ENCODE measurements at regions not wholly inside any gene's neighbourhood (a gene's known extent, or its start where the extent isn't known, plus 50 kb on each side); places are given as distances from the start of the nearest gene placed in this dataset.

DNA sequence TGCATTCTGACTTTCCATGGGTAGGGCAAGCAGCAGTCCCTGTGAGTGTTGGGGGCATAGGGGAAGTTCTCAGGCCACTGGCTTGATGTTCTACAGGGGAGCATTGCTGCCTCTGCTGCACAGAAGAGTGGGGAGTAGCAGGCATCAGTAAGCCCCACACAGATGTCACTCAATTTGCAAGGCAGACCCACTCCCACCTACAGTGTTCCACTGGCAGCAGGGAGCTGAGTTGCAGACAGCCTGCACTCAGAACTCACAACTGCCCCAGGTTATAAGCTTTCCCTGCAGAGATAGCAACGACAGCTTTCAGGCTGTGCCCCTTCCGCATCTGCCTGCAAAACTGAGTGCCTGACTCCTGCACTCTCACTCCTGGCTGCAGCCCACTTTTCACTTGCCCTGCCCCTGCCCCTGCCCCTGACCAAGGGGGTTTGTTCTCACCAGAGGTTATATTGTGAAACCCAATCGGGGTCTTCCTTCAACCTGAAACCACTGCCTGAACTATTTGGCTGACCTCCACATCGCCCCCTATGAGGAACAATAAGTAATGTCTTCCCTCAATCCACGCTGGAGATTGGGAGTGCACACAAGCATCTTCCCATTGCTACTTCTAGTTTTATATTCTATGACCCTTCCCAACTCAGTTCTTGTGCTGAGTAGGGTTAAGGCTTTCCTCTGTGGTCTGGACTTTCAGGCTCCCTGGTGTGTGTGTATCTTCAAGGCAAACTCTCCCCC is 227.4 kb upstream of the CXorf51B start:
- no peak overlapping the region for H3K4me3 ChIP-seq (ENCODE audit: low read length)
- no peak overlapping the region for H3K18ac ChIP-seq (ENCODE audit: low read length)
- DNase-seq: peak; percentile 28
- no peaks in the 10 kb centered on the region for H3K79me2 ChIP-seq (ENCODE audit: control insufficient read depth, insufficient read depth, low read length)
- no peak overlapping the region for H2BK120ac ChIP-seq (ENCODE audit: low read depth, low read length)
- H4K5ac ChIP-seq (ENCODE audit: low read length): no peak overlapping the region
- no peaks in the 10 kb centered on the region for H3K79me1 ChIP-seq (ENCODE audit: low read length)
- H3K4ac ChIP-seq (ENCODE audit: low read depth, low read length): no peak overlapping the region
- H4K8ac ChIP-seq (ENCODE audit: low read depth, low read length): no peak overlapping the region
- no CpG with 5 or more reads among the region's 5 CpGs for WGBS (ENCODE audit: extremely low coverage, insufficient coverage, low lambda C conversion rate)
- H2BK5ac ChIP-seq (ENCODE audit: low read length): no peak overlapping the region
- no peak overlapping the region for H2AK5ac ChIP-seq (ENCODE audit: low read length)
- H3K27ac ChIP-seq (ENCODE audit: low read depth, low read length): no peak overlapping the region
- no peak overlapping the region for H2BK15ac ChIP-seq (replicated peaks; ENCODE audit: low read depth)
- no peak overlapping the region for H3K4me2 ChIP-seq (ENCODE audit: low read length)
- H3K36me3 ChIP-seq (ENCODE audit: control insufficient read depth, insufficient read depth, low read length): no peaks in the 10 kb centered on the region
- no peaks in the 10 kb centered on the region for H3K4me1 ChIP-seq (ENCODE audit: control insufficient read depth, low read depth, low read length)
- no peak overlapping the region for H3K56ac ChIP-seq (ENCODE audit: low read length)
- no peak overlapping the region for H3K9ac ChIP-seq (ENCODE audit: low read length)
- H3K27me3 ChIP-seq (ENCODE audit: insufficient read depth, low read length, poor library complexity): no peaks in the 10 kb centered on the region
- H3K23ac ChIP-seq (ENCODE audit: low read length): no peak overlapping the region

DNA sequence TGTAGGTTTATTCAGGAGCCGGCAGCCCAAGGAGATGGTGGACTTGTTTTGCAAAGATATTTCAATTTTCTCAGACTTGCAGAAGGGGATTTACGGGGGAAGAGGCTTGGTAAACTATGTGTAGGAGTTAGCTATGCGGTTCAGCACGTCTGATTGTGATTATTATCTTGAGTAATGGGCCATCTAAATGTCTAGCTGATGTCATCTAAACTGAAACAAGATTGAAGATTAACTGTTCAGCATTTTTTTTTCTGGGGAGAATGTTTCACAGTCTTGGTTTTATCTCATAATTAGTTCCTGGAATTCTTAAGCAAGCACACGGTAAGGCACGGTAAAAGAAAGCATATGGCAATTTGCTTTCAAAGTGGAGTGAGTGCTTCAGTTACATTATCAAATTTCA is 207.3 kb upstream of the CXorf51B start:
- Histone ChIP-seq H3K4me3 (ENCODE audit: low read length) (no peak overlapping the region), H3K4ac (ENCODE audit: low read depth, low read length) (no peak overlapping the region)

DNA sequence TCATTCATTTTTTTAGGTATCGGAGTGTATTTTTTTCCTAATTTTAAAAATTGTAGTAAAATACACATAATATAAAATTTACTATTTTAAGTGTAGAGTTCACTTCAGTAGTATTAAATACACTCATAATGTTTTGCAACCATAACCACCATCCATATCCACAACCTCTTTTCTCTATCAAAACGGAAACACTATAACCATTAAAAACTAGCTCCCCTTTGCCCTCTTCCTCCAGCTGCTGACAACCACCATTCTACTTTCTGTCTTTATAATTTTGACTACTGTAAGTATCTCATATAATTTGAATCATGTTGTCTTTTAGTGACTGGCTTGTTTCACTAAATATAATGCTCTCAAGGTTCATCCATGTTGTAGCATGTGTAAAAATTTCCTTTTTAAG is 205.4 kb upstream of the CXorf51B start:
- Histone ChIP-seq H2BK120ac (ENCODE audit: low read depth, low read length) (no peak overlapping the region), H2BK15ac (replicated peaks; ENCODE audit: low read depth) (no peak overlapping the region), H3K56ac (ENCODE audit: low read length) (no peak overlapping the region), H3K4me3 (ENCODE audit: low read length) (no peak overlapping the region), H4K5ac (ENCODE audit: low read length) (no peak overlapping the region), H3K9ac (ENCODE audit: low read length) (no peak overlapping the region), H2BK5ac (ENCODE audit: low read length) (no peak overlapping the region), H3K18ac (ENCODE audit: low read length) (no peak overlapping the region), H3K4me1 (ENCODE audit: control insufficient read depth, low read depth, low read length) (no peaks in the 10 kb centered on the region), H3K4ac (ENCODE audit: low read depth, low read length) (no peak overlapping the region), H3K4me2 (ENCODE audit: low read length) (no peak overlapping the region), H3K79me2 (ENCODE audit: control insufficient read depth, insufficient read depth, low read length) (no peaks in the 10 kb centered on the region), H3K23ac (ENCODE audit: low read length) (no peak overlapping the region), H3K27ac (ENCODE audit: low read depth, low read length) (no peak overlapping the region), H3K79me1 (ENCODE audit: low read length) (no peaks in the 10 kb centered on the region), H4K8ac (ENCODE audit: low read depth, low read length) (no peak overlapping the region), H3K36me3 (ENCODE audit: control insufficient read depth, insufficient read depth, low read length) (no peaks in the 10 kb centered on the region), H3K27me3 (ENCODE audit: insufficient read depth, low read length, poor library complexity) (no peaks in the 10 kb centered on the region), H2AK5ac (ENCODE audit: low read length) (no peak overlapping the region)
- DNase-seq: no peak
- WGBS (ENCODE audit: extremely low coverage, insufficient coverage, low lambda C conversion rate): no CpG with 5 or more reads among the region's 2 CpGs

More for the DNA sequence above, 207.3 kb upstream of the CXorf51B start:
- WGBS (ENCODE audit: extremely low coverage, insufficient coverage, low lambda C conversion rate): no CpG with 5 or more reads among the region's 6 CpGs
- no peak overlapping the region for H3K56ac ChIP-seq (ENCODE audit: low read length)
- H3K4me2 ChIP-seq (ENCODE audit: low read length): no peak overlapping the region
- no peak overlapping the region for H4K5ac ChIP-seq (ENCODE audit: low read length)
- no peaks in the 10 kb centered on the region for H3K27me3 ChIP-seq (ENCODE audit: insufficient read depth, low read length, poor library complexity)
- no peak overlapping the region for H2BK5ac ChIP-seq (ENCODE audit: low read length)
- H3K79me1 ChIP-seq (ENCODE audit: low read length): no peaks in the 10 kb centered on the region
- no peak overlapping the region for H2BK15ac ChIP-seq (replicated peaks; ENCODE audit: low read depth)
- no peak overlapping the region for H2BK120ac ChIP-seq (ENCODE audit: low read depth, low read length)
- H2AK5ac ChIP-seq (ENCODE audit: low read length): no peak overlapping the region
- no peaks in the 10 kb centered on the region for H3K36me3 ChIP-seq (ENCODE audit: control insufficient read depth, insufficient read depth, low read length)
- DNase-seq: no peak
- H3K79me2 ChIP-seq (ENCODE audit: control insufficient read depth, insufficient read depth, low read length): no peaks in the 10 kb centered on the region
- no peaks in the 10 kb centered on the region for H3K4me1 ChIP-seq (ENCODE audit: control insufficient read depth, low read depth, low read length)
- H3K18ac ChIP-seq (ENCODE audit: low read length): no peak overlapping the region
- H3K27ac ChIP-seq (ENCODE audit: low read depth, low read length): no peak overlapping the region
- no peak overlapping the region for H4K8ac ChIP-seq (ENCODE audit: low read depth, low read length)
- H3K9ac ChIP-seq (ENCODE audit: low read length): no peak overlapping the region
- H3K23ac ChIP-seq (ENCODE audit: low read length): no peak overlapping the region

DNA sequence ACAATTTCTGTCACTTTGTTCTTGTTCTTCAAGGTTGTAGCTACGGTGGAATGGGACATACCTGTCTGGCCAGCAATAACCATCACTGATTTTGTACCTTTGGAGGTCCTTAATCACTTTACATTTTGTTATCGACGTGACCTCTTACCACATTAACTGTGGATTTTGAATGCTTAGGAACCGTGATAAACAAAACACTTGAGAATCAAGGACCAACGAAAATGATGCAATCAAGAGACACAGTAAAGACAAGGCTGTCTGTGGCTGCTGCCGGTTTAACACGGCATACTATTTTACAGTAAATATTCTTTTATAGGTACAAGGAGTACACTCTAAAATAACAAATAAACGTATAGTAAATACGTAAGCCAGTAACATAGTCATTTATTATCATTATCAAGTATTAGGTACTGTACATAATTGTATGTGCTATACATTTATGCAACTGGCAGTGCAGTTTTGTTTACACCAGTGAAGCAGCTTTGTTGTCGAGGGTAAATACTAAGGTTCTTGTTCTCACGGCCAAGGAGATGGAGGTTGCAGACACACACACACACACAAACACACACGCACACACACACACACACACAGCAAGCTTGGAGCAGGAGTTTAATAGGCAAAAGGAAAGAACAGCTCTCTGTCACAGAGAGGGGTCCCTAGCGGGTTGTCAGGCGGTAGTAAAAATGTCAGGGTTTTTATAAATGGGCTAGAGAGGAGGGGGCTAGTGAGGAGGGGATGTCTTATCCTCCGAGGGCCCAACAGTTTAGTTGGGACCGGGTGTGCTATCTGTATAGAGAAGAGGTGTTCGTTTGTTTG is 194.7 kb upstream of the CXorf51B start:
- H3K4ac ChIP-seq (ENCODE audit: low read depth, low read length): no peak overlapping the region
- H3K27ac ChIP-seq (ENCODE audit: low read depth, low read length): no peak overlapping the region
- no peak overlapping the region for H3K4me2 ChIP-seq (ENCODE audit: low read length)
- H3K4me1 ChIP-seq (ENCODE audit: control insufficient read depth, low read depth, low read length): no peaks in the 10 kb centered on the region
- H2BK5ac ChIP-seq (ENCODE audit: low read length): no peak overlapping the region
- peak; percentile 3 for DNase-seq
- no peak overlapping the region for H4K5ac ChIP-seq (ENCODE audit: low read length)
- no peak overlapping the region for H3K4me3 ChIP-seq (ENCODE audit: low read length)
- no peak overlapping the region for H3K56ac ChIP-seq (ENCODE audit: low read length)
- no peak overlapping the region for H4K8ac ChIP-seq (ENCODE audit: low read depth, low read length)
- H3K79me2 ChIP-seq (ENCODE audit: control insufficient read depth, insufficient read depth, low read length): no peaks in the 10 kb centered on the region
- H3K23ac ChIP-seq (ENCODE audit: low read length): no peak overlapping the region
- H2AK5ac ChIP-seq (ENCODE audit: low read length): no peak overlapping the region
- H2BK15ac ChIP-seq (replicated peaks; ENCODE audit: low read depth): no peak overlapping the region
- H3K79me1 ChIP-seq (ENCODE audit: low read length): no peaks in the 10 kb centered on the region
- H3K9ac ChIP-seq (ENCODE audit: low read length): no peak overlapping the region
- no peak overlapping the region for H2BK120ac ChIP-seq (ENCODE audit: low read depth, low read length)
- H3K18ac ChIP-seq (ENCODE audit: low read length): no peak overlapping the region
- no peaks in the 10 kb centered on the region for H3K36me3 ChIP-seq (ENCODE audit: control insufficient read depth, insufficient read depth, low read length)
- H3K27me3 ChIP-seq (ENCODE audit: insufficient read depth, low read length, poor library complexity): no peaks in the 10 kb centered on the region
- no CpG with 5 or more reads among the region's 17 CpGs for WGBS (ENCODE audit: extremely low coverage, insufficient coverage, low lambda C conversion rate)

DNA sequence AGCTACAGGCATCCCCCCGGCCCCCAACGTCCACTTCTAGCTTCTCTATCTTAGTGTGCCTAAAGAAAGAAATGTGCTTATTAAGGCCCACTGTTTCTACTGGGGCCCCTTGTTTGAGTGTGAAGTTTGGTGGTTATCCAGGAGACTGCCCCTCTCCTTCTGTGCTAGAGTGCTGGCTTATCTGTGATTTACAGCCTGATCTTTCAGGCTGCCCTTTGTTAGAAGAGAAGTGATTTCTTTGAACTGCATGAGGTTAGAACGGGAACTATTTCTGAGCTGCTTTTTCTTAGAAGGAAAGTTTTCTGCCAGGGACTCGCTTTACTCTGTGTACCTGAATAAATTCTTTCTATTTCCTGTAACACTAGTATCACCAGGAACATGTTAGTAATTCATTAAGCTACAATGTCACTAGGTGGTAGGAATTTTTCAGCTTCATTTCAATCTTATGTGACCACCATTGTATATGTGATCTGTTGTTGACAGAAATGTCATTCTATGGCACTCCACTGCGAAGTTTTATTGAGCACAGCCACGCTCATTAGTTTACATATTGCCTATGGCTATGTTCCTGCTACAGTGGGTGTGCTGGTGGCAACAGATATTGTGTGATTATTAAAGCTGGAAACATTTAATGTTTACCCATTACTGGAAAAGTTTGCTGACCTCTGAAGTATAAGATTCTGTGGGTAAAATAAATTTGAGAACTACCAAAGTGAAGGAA is 193.8 kb upstream of the CXorf51B start:
- Histone ChIP-seq H3K4me1 (ENCODE audit: control insufficient read depth, low read depth, low read length) (no peaks in the 10 kb centered on the region), H3K27ac (ENCODE audit: low read depth, low read length) (no peak overlapping the region), H2BK5ac (ENCODE audit: low read length) (no peak overlapping the region), H3K23ac (ENCODE audit: low read length) (no peak overlapping the region), H3K27me3 (ENCODE audit: insufficient read depth, low read length, poor library complexity) (no peaks in the 10 kb centered on the region), H2BK15ac (replicated peaks; ENCODE audit: low read depth) (no peak overlapping the region), H3K9ac (ENCODE audit: low read length) (no peak overlapping the region), H4K8ac (ENCODE audit: low read depth, low read length) (no peak overlapping the region), H3K4ac (ENCODE audit: low read depth, low read length) (no peak overlapping the region), H2AK5ac (ENCODE audit: low read length) (no peak overlapping the region), H3K56ac (ENCODE audit: low read length) (no peak overlapping the region), H3K4me2 (ENCODE audit: low read length) (no peak overlapping the region), H3K79me1 (ENCODE audit: low read length) (no peaks in the 10 kb centered on the region), H4K5ac (ENCODE audit: low read length) (no peak overlapping the region), H3K4me3 (ENCODE audit: low read length) (no peak overlapping the region), H3K79me2 (ENCODE audit: control insufficient read depth, insufficient read depth, low read length) (no peaks in the 10 kb centered on the region), H2BK120ac (ENCODE audit: low read depth, low read length) (no peak overlapping the region), H3K18ac (ENCODE audit: low read length) (no peak overlapping the region), H3K36me3 (ENCODE audit: control insufficient read depth, insufficient read depth, low read length) (no peaks in the 10 kb centered on the region)
- WGBS (ENCODE audit: extremely low coverage, insufficient coverage, low lambda C conversion rate): no CpG with 5 or more reads among the region's 6 CpGs
- peak; percentile 5 for DNase-seq
